Suprapubic skin (tissue), 4 donors: ENCODE measurements at regions not wholly inside any gene's neighbourhood (a gene's known extent, or its start where the extent isn't known, plus 50 kb on each side); places are given as distances from the start of the nearest gene placed in this dataset.

Source experiments
- EP300 ChIP-seq: sonication (generic); formaldehyde crosslinking; IDR thresholded peaks from one replicate; pipeline ENCODE4 v1.6.1; 2017; ENCODE audit warnings: antibody characterized with exemption
- POLR2A ChIP-seq, 2 donors: fragments of 450-650 bp; IDR thresholded peaks; one replicate each; pipeline ENCODE4 v1.6.1; 2017; ENCODE audit warnings: antibody characterized with exemption in 2 of 2, mild to moderate bottlenecking in 2 of 2, moderate library complexity in 2 of 2
- POLR2AphosphoS5 ChIP-seq, 3 donors: sonication (generic); formaldehyde crosslinking; IDR thresholded peaks; one replicate each; pipeline ENCODE4 v1.6.1; 2017; ENCODE audit warnings: antibody characterized with exemption in 3 of 3
- TF ChIP-seq, protein P1 (sequence below), 2 donors: fragments of 200-600 bp in 1 of 2; fragments of 450-650 bp in 1 of 2; sonication (generic) in 1 of 2; IDR thresholded peaks; one replicate each; pipeline ENCODE4 v1.5.1; 2016 to 2019; ENCODE audit warnings: antibody characterized with exemption in 2 of 2, mild to moderate bottlenecking in 1 of 2, moderate library complexity in 1 of 2

DNA sequence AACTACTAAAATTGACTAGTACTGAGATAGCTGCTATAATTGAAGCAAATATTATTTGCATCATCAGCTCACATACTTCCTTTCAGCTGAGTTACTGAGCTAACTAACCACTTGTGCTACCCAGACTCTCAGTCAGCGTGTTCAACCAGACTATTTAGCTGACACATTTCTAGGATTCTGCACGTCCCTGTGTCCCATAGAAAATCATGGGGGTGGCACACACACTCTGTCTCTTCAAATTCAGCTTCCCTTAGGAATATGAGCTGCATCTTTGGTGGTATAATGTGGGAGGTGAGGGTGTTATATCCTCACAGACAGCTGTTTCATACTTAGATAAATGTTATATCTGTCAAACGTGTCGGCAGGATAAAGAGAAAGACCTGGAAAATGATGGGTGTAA lies 424.0 kb downstream of the CDH2 start:
- TF ChIP-seq POLR2AphosphoS5 (IDR thresholded peaks at IDR 0.05): no peak
- TF ChIP-seq, protein P1, sequence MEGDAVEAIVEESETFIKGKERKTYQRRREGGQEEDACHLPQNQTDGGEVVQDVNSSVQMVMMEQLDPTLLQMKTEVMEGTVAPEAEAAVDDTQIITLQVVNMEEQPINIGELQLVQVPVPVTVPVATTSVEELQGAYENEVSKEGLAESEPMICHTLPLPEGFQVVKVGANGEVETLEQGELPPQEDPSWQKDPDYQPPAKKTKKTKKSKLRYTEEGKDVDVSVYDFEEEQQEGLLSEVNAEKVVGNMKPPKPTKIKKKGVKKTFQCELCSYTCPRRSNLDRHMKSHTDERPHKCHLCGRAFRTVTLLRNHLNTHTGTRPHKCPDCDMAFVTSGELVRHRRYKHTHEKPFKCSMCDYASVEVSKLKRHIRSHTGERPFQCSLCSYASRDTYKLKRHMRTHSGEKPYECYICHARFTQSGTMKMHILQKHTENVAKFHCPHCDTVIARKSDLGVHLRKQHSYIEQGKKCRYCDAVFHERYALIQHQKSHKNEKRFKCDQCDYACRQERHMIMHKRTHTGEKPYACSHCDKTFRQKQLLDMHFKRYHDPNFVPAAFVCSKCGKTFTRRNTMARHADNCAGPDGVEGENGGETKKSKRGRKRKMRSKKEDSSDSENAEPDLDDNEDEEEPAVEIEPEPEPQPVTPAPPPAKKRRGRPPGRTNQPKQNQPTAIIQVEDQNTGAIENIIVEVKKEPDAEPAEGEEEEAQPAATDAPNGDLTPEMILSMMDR (IDR thresholded peaks at IDR 0.05): no peak
- no peak for TF ChIP-seq POLR2A (IDR thresholded peaks at IDR 0.05)
- TF ChIP-seq EP300: no peak
